A204.1 (cell line): ENCODE measurements at regions not wholly inside any gene's neighbourhood (a gene's known extent, or its start where the extent isn't known, plus 50 kb on each side); places are given as distances from the start of the nearest gene placed in this dataset.

Source experiments
- FAIRE-seq: peaks from 2 replicates; lab custom pipeline; 2012; peaks lifted over from hg19 to GRCh38; lab: Jason Lieb, UNC

- FAIRE-seq = no peak
These were observed 133.9 kb downstream of the ESM1 start for GRCh38 chr5:54851449-54851848.

GRCh38 chr5:54848581-54848980, 136.8 kb downstream of the ESM1 start:
- no peak for FAIRE-seq

- no peak for FAIRE-seq
These were observed 139.8 kb downstream of the ESM1 start for GRCh38 chr5:54845567-54845941.

GRCh38 chr5:54844905-54845566, 140.4 kb downstream of the ESM1 start:
- FAIRE-seq = peak; percentile 87

GRCh38 chr5:54844266-54844665, 141.1 kb downstream of the ESM1 start:
- no peak for FAIRE-seq

GRCh38 chr5:54841481-54841880, 143.9 kb downstream of the ESM1 start:
- no peak for FAIRE-seq

GRCh38 chr5:54838843-54839242, 146.6 kb downstream of the ESM1 start:
- no peak for FAIRE-seq

GRCh38 chr5:54837981-54838380, 147.4 kb downstream of the ESM1 start:
- no peak for FAIRE-seq

GRCh38 chr5:54837093-54837492, 148.3 kb downstream of the ESM1 start:
- FAIRE-seq = no peak

- no peak for FAIRE-seq
These were observed 149.7 kb downstream of the ESM1 start for GRCh38 chr5:54835647-54836046.

- FAIRE-seq = no peak
These were observed 151.1 kb downstream of the ESM1 start for GRCh38 chr5:54834121-54834842.

GRCh38 chr5:54833590-54833989, 151.8 kb downstream of the ESM1 start:
- no peak for FAIRE-seq

GRCh38 chr5:54832858-54833257, 152.5 kb downstream of the ESM1 start:
- FAIRE-seq = no peak

GRCh38 chr5:54832045-54832444, 153.3 kb downstream of the ESM1 start:
- no peak for FAIRE-seq

GRCh38 chr5:54831233-54831632, 154.2 kb downstream of the ESM1 start:
- no peak for FAIRE-seq

GRCh38 chr5:54829676-54830535, 155.5 kb downstream of the ESM1 start:
- no peak for FAIRE-seq

GRCh38 chr5:54829102-54829501, 156.3 kb downstream of the ESM1 start:
- FAIRE-seq = no peak

- no peak for FAIRE-seq
These were observed 157.2 kb downstream of the ESM1 start for GRCh38 chr5:54828151-54828550.

- no peak for FAIRE-seq
These were observed 160.4 kb downstream of the ESM1 start for GRCh38 chr5:54825005-54825404.

- FAIRE-seq = no peak
These were observed 162.4 kb downstream of the ESM1 start for GRCh38 chr5:54823006-54823405.

GRCh38 chr5:54822324-54822687, 163.1 kb downstream of the ESM1 start:
- FAIRE-seq = no peak

GRCh38 chr5:54821445-54822323, 163.7 kb downstream of the ESM1 start:
- no peak for FAIRE-seq
